ENCODE measurements at regions not wholly inside any gene's neighbourhood (a gene's known extent, or its start where the extent isn't known, plus 50 kb on each side); places are given as distances from the start of the nearest gene placed in this dataset.

- no peaks in the 10 kb centered on the region for H3K36me3 ChIP-seq
- intact Hi-C loops (cut with DNase I; ENCODE audit: low total_unique reads) (no loop called here), in situ Hi-C loops (cut with MboI; ENCODE audit: low pct_ligation_motif_present in 1 of 4, low pct_unique_long_range_greater_than_20kb in 1 of 4, low sequenced_read_pairs in 3 of 4) (no loop called here)
- H3K27ac ChIP-seq: no peak overlapping the region
- H3K4me3 ChIP-seq: no peak overlapping the region
- WGBS, 2 donors (ENCODE audit: low coverage in 1 of 2): 83 to 86% methylated on average over 2 of the region's 2 CpGs
- TF ChIP-seq POLR2A (IDR thresholded peaks at IDR 0.05) (no peak), POLR2AphosphoS5 (IDR thresholded peaks at IDR 0.05) (no peak), EP300 (IDR thresholded peaks at IDR 0.05; ENCODE audit: low read depth) (no peak)
- TF ChIP-seq, protein P1, sequence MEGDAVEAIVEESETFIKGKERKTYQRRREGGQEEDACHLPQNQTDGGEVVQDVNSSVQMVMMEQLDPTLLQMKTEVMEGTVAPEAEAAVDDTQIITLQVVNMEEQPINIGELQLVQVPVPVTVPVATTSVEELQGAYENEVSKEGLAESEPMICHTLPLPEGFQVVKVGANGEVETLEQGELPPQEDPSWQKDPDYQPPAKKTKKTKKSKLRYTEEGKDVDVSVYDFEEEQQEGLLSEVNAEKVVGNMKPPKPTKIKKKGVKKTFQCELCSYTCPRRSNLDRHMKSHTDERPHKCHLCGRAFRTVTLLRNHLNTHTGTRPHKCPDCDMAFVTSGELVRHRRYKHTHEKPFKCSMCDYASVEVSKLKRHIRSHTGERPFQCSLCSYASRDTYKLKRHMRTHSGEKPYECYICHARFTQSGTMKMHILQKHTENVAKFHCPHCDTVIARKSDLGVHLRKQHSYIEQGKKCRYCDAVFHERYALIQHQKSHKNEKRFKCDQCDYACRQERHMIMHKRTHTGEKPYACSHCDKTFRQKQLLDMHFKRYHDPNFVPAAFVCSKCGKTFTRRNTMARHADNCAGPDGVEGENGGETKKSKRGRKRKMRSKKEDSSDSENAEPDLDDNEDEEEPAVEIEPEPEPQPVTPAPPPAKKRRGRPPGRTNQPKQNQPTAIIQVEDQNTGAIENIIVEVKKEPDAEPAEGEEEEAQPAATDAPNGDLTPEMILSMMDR (IDR thresholded peaks at IDR 0.05): no peak
- no peaks in the 10 kb centered on the region for H3K27me3 ChIP-seq
- no peak for DNase-seq
- no peaks in the 10 kb centered on the region for H3K9me3 ChIP-seq
- no peaks in the 10 kb centered on the region for H3K4me1 ChIP-seq
Measured at GRCh38 chr6:23031986-23032385, 462.6 kb downstream of the HDGFL1 start.

DNA sequence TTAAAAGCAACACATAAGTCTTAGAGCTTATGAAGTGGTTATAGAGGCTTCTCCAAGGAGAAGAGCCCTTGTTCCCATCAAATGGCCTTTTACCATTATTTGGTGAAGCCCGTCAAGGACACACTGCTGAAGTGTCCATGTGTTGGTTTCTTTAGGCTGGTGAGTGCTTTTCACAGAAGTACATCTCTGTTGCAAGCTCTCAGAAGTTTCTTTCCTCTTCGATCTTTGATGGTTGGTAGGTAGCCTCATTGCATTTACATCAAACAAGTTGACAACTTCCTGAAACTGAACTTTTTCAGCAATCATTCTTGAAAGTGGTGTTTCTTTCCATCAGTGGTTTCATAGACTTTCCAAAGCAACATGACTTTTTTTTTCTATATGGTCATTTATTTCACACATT lies 465.6 kb downstream of the HDGFL1 start:
- Histone ChIP-seq H3K27me3 (no peaks in the 10 kb centered on the region), H3K9me3 (no peaks in the 10 kb centered on the region), H3K27ac (no peak overlapping the region), H3K4me1 (no peaks in the 10 kb centered on the region), H3K4me3 (no peak overlapping the region), H3K36me3 (no peaks in the 10 kb centered on the region)
- DNase-seq: no peak
- 85 to 100% methylated on average over 1 to 2 of the region's 2 CpGs for WGBS, 2 donors (ENCODE audit: low coverage in 1 of 2)
- intact Hi-C loops (cut with DNase I; ENCODE audit: low total_unique reads): no loop called here
- no peak for TF ChIP-seq POLR2AphosphoS5 (IDR thresholded peaks at IDR 0.05)
- no peak for TF ChIP-seq EP300 (IDR thresholded peaks at IDR 0.05; ENCODE audit: low read depth)
- TF ChIP-seq, protein P1 (IDR thresholded peaks at IDR 0.05): no peak
- no peak for TF ChIP-seq POLR2A (IDR thresholded peaks at IDR 0.05)
- in situ Hi-C loops (cut with MboI; ENCODE audit: low pct_ligation_motif_present in 1 of 4, low pct_unique_long_range_greater_than_20kb in 1 of 4, low sequenced_read_pairs in 3 of 4): no loop called here

GRCh38 chr6:23036406-23036983 lies 467.1 kb downstream of the HDGFL1 start:
- Histone ChIP-seq H3K27ac (no peak overlapping the region), H3K4me1 (no peaks in the 10 kb centered on the region), H3K36me3 (no peaks in the 10 kb centered on the region), H3K9me3 (no peaks in the 10 kb centered on the region), H3K27me3 (no peaks in the 10 kb centered on the region), H3K4me3 (no peak overlapping the region)
- in situ Hi-C loops (cut with MboI; ENCODE audit: low pct_ligation_motif_present in 1 of 4, low pct_unique_long_range_greater_than_20kb in 1 of 4, low sequenced_read_pairs in 3 of 4): no loop called here
- TF ChIP-seq POLR2A (IDR thresholded peaks at IDR 0.05): no peak
- TF ChIP-seq, protein P1 (IDR thresholded peaks at IDR 0.05): no peak
- no peak for TF ChIP-seq POLR2AphosphoS5 (IDR thresholded peaks at IDR 0.05)
- no peak for TF ChIP-seq EP300 (IDR thresholded peaks at IDR 0.05; ENCODE audit: low read depth)
- DNase-seq: no peak
- 77 to 88% methylated on average over 4 of the region's 4 CpGs for WGBS, 2 donors (ENCODE audit: low coverage in 1 of 2)
- intact Hi-C loops (cut with DNase I; ENCODE audit: low total_unique reads): no loop called here

DNA sequence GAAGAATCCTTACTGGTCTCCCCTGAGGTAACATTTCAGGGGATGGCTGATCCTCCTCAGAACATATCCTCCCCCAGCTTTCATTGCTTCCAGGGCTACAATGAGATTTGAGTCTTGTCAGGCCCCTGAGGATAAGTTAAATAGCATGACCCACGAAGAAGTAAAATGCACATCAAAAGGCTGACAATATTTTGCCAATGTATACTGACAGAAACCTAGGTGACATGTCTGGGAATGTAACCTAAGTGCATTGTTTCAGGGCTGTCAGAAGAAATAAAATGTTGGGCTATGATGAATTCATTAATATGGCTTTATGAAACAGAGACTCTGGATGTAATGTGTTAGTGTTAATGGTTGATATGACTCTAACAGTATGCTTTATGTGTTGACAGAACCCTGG lies 471.5 kb downstream of the HDGFL1 start:
- Histone ChIP-seq H3K4me1 (no peaks in the 10 kb centered on the region), H3K27me3 (no peaks in the 10 kb centered on the region), H3K9me3 (no peaks in the 10 kb centered on the region), H3K4me3 (no peak overlapping the region), H3K36me3 (no peaks in the 10 kb centered on the region), H3K27ac (no peak overlapping the region)
- TF ChIP-seq POLR2AphosphoS5 (IDR thresholded peaks at IDR 0.05): no peak
- no peak for TF ChIP-seq POLR2A (IDR thresholded peaks at IDR 0.05)
- TF ChIP-seq, protein P1 (IDR thresholded peaks at IDR 0.05): no peak
- no peak for TF ChIP-seq EP300 (IDR thresholded peaks at IDR 0.05; ENCODE audit: low read depth)
- WGBS, 2 donors (ENCODE audit: low coverage in 1 of 2): 45 to 68% methylated on average over 1 of the region's 1 CpG
- intact Hi-C loops (cut with DNase I; ENCODE audit: low total_unique reads): no loop called here
- in situ Hi-C loops (cut with MboI; ENCODE audit: low pct_ligation_motif_present in 1 of 4, low pct_unique_long_range_greater_than_20kb in 1 of 4, low sequenced_read_pairs in 3 of 4): no loop called here
- no peak for DNase-seq

Data from transverse colon (tissue), 4 donors.